ENCODE measurements at regions not wholly inside any gene's neighbourhood (a gene's known extent, or its start where the extent isn't known, plus 50 kb on each side); places are given as distances from the start of the nearest gene placed in this dataset.

GRCh38 chr2:185967335-185967734 lies 228.7 kb downstream of the FSIP2 start:
- no peak overlapping the region for H3K4me3 ChIP-seq
- H3K27ac ChIP-seq = no peak overlapping the region
- peaks cover 0 to 4% (median 0%) of the 10 kb centered on the region in 3 donors for H3K9me3 ChIP-seq
- peaks cover 0 to 4% of the 10 kb centered on the region in 2 donors for H3K36me3 ChIP-seq
- no peaks in the 10 kb centered on the region for H3K27me3 ChIP-seq
- H3K4me1 ChIP-seq = no peaks in the 10 kb centered on the region
- 91 to 97% methylated on average over 4 to 5 of the region's 5 CpGs for WGBS, 2 donors (ENCODE audit: low coverage in 1 of 2)
- TF ChIP-seq CTCF (IDR thresholded peaks at IDR 0.05) (no peak), POLR2A (IDR thresholded peaks at IDR 0.05) (no peak), EP300 (IDR thresholded peaks at IDR 0.05) (no peak), POLR2AphosphoS5 (IDR thresholded peaks at IDR 0.05) (no peak)
- no peak for ATAC-seq

GRCh38 chr2:185970148-185970852 lies 231.7 kb downstream of the FSIP2 start:
- Histone ChIP-seq H3K4me3 (no peak overlapping the region), H3K27me3 (no peaks in the 10 kb centered on the region), H3K27ac (no peak overlapping the region), H3K36me3 (no peaks in the 10 kb centered on the region), H3K4me1 (no peaks in the 10 kb centered on the region), H3K9me3 (no peaks in the 10 kb centered on the region)
- TF ChIP-seq POLR2A (IDR thresholded peaks at IDR 0.05) (no peak), POLR2AphosphoS5 (IDR thresholded peaks at IDR 0.05) (no peak), CTCF (IDR thresholded peaks at IDR 0.05) (no peak), EP300 (IDR thresholded peaks at IDR 0.05) (no peak)
- WGBS, 2 donors (ENCODE audit: low coverage in 1 of 2) = 74 to 88% methylated on average over 3 of the region's 3 CpGs
- no peak for ATAC-seq

GRCh38 chr2:185978634-185979407 lies 240.2 kb downstream of the FSIP2 start:
- no peak for TF ChIP-seq POLR2A (IDR thresholded peaks at IDR 0.05)
- TF ChIP-seq CTCF (IDR thresholded peaks at IDR 0.05) = no peak
- TF ChIP-seq POLR2AphosphoS5 (IDR thresholded peaks at IDR 0.05) = no peak
- TF ChIP-seq EP300 (IDR thresholded peaks at IDR 0.05) = no peak
- ATAC-seq = no peak
- H3K27me3 ChIP-seq = no peaks in the 10 kb centered on the region
- H3K27ac ChIP-seq = no peak overlapping the region
- no peaks in the 10 kb centered on the region for H3K36me3 ChIP-seq
- H3K4me1 ChIP-seq = no peaks in the 10 kb centered on the region
- 26 to 35% methylated on average over 3 of the region's 3 CpGs for WGBS, 2 donors (ENCODE audit: low coverage in 1 of 2)
- H3K4me3 ChIP-seq = no peak overlapping the region
- no peaks in the 10 kb centered on the region for H3K9me3 ChIP-seq

- TF ChIP-seq EP300 (IDR thresholded peaks at IDR 0.05) (no peak), POLR2AphosphoS5 (IDR thresholded peaks at IDR 0.05) (no peak), CTCF (IDR thresholded peaks at IDR 0.05) (no peak), POLR2A (IDR thresholded peaks at IDR 0.05) (no peak)
- H3K9me3 ChIP-seq = no peaks in the 10 kb centered on the region
- H3K36me3 ChIP-seq = no peaks in the 10 kb centered on the region
- H3K4me3 ChIP-seq = no peak overlapping the region
- no peak for ATAC-seq
- no peak overlapping the region for H3K27ac ChIP-seq
- H3K4me1 ChIP-seq = no peaks in the 10 kb centered on the region
- H3K27me3 ChIP-seq = no peaks in the 10 kb centered on the region
- WGBS, 2 donors (ENCODE audit: low coverage in 1 of 2) = 50 to 73% methylated on average over 2 of the region's 2 CpGs
These were observed 241.0 kb downstream of the FSIP2 start for GRCh38 chr2:185979546-185980071.
